Upper lobe of left lung (tissue), 4 donors: ENCODE measurements at regions not wholly inside any gene's neighbourhood (a gene's known extent, or its start where the extent isn't known, plus 50 kb on each side); places are given as distances from the start of the nearest gene placed in this dataset.

Experiments used
- POLR2A ChIP-seq, 4 donors: fragments of 450-650 bp; IDR thresholded peaks; one replicate each; pipeline ENCODE4 v1.5.1; 2016 to 2017; ENCODE audit warnings: antibody characterized with exemption in 4 of 4, mild to moderate bottlenecking in 2 of 4
- POLR2AphosphoS5 ChIP-seq, 2 donors: sonication (generic); formaldehyde crosslinking; IDR thresholded peaks; one replicate each; pipeline ENCODE4 v1.5.1; 2017; ENCODE audit warnings: antibody characterized with exemption in 2 of 2

- TF ChIP-seq POLR2A (IDR thresholded peaks at IDR 0.05): no peak
- TF ChIP-seq POLR2AphosphoS5 (IDR thresholded peaks at IDR 0.05): no peak
These were observed 1041.7 kb upstream of the MIR17HG start for GRCh38 chr13:90305796-90306195.
